ENCODE measurements at regions not wholly inside any gene's neighbourhood (a gene's known extent, or its start where the extent isn't known, plus 50 kb on each side); places are given as distances from the start of the nearest gene placed in this dataset.

DNA sequence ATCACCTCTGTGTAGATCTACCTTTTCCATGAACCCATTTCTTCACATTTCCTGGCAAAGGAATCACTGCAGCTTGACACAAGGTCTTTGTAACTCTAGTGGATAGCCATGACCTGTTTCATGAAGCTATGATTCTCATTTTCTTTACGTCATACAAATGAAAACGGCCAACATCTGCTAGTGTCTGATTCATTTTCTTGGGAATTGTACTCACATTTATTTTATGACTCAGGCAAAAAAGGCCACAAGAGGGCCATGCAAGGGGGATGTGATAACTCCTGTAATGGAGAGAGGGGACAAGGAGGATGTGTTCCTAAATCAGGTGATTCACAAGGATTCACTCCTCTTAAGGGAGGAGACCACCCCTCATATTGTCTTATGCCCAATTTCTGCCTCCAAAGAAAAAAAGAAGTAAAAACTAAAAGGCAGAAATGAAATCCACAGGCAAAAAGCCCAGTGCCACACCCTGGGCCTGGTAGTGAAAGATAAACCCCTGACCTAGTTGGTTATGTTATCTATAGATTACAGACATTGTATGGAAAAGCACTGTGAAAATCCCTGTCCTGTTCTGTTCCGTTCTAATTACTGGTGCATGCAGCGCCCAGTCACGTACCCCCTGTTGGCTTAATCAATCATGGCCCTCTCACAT, 249.9 kb downstream of the IPMK start:
- POLR2A ChIA-PET = no interaction called here
- Mint-ChIP-seq H3K27me3 (no peaks in the 10 kb centered on the region), H3K36me3 (ENCODE audit: low read depth) (no peaks in the 10 kb centered on the region), H3K27ac (no peak overlapping the region), H3K4me1 (ENCODE audit: low read depth) (no peaks in the 10 kb centered on the region), H3K4me3 (no peak overlapping the region), H3K9me3 (peaks cover 4% of the 10 kb centered on the region)
- ATAC-seq (no peak), DNase-seq (no peak)
- CTCF ChIA-PET = no interaction called here
- TF ChIP-seq CTCF (IDR thresholded peaks at IDR 0.05) = no peak
- intact Hi-C loops (cut with micrococcal nuclease) = no loop called here

DNA sequence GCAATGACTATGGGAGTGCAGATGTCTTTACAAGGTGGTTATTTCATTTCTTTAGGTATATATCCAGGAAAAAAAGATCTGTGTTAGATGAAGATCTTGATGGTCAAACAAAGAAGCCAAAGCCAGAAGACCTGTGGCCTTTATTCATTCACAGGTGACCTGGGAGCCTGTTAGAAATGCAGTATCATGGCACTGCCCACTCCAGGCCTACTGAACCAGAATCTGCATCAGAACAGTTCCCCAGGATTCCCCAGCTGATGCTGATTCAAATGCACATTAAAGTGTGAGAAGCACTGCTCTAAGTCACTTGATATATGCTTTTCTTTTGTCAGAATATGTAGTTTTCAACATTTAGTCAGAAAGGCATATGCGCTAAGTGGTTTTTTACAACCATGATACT, 251.1 kb downstream of the IPMK start:
- DNase-seq (no peak), ATAC-seq (no peak)
- ChIA-PET POLR2A (no interaction called here), CTCF (no interaction called here)
- Mint-ChIP-seq H3K36me3 (ENCODE audit: low read depth) (no peaks in the 10 kb centered on the region), H3K9me3 (peaks cover 2% of the 10 kb centered on the region), H3K4me3 (no peak overlapping the region), H3K27me3 (no peaks in the 10 kb centered on the region), H3K4me1 (ENCODE audit: low read depth) (no peaks in the 10 kb centered on the region), H3K27ac (no peak overlapping the region)
- intact Hi-C loops (cut with micrococcal nuclease) = no loop called here
- TF ChIP-seq CTCF (IDR thresholded peaks at IDR 0.05) = no peak

- no peak for TF ChIP-seq CTCF (IDR thresholded peaks at IDR 0.05)
- H3K27me3 Mint-ChIP-seq = no peaks in the 10 kb centered on the region
- no peak overlapping the region for H3K4me3 Mint-ChIP-seq
- no peak overlapping the region for H3K27ac Mint-ChIP-seq
- no peaks in the 10 kb centered on the region for H3K36me3 Mint-ChIP-seq (ENCODE audit: low read depth)
- ChIA-PET POLR2A (no interaction called here), CTCF (no interaction called here)
- DNase-seq = no peak
- no peaks in the 10 kb centered on the region for H3K9me3 Mint-ChIP-seq
- ATAC-seq = no peak
- intact Hi-C loops (cut with micrococcal nuclease) = no loop called here
- H3K4me1 Mint-ChIP-seq (ENCODE audit: low read depth) = no peaks in the 10 kb centered on the region
These were observed 253.3 kb downstream of the IPMK start for GRCh38 chr10:58014436-58014835.

- H3K4me1 Mint-ChIP-seq (ENCODE audit: low read depth) = no peaks in the 10 kb centered on the region
These were observed 254.3 kb downstream of the IPMK start for GRCh38 chr10:58013406-58013805.

More at GRCh38 chr10:58013406-58013805, 254.3 kb downstream of the IPMK start:
- H3K4me3 Mint-ChIP-seq = no peak overlapping the region
- ATAC-seq (no peak), DNase-seq (no peak)
- no peaks in the 10 kb centered on the region for H3K9me3 Mint-ChIP-seq
- intact Hi-C loops (cut with micrococcal nuclease) = no loop called here
- TF ChIP-seq CTCF (IDR thresholded peaks at IDR 0.05) = no peak
- H3K27ac Mint-ChIP-seq = no peak overlapping the region
- H3K36me3 Mint-ChIP-seq (ENCODE audit: low read depth) = no peaks in the 10 kb centered on the region
- no peaks in the 10 kb centered on the region for H3K27me3 Mint-ChIP-seq
- ChIA-PET POLR2A (interaction anchor here (0.7 kb wide), 1 partner anchor 423 kb away, joined by 3 read pairs; no protein-coding TSS in a partner anchor), CTCF (no interaction called here)

Data from activated CD8-positive, alpha-beta T cell treated with anti-CD3 and anti-CD28 coated beads for 36 hours (primary cell).